Naive thymus-derived CD8-positive, alpha-beta T cell (primary cell): ENCODE measurements at regions not wholly inside any gene's neighbourhood (a gene's known extent, or its start where the extent isn't known, plus 50 kb on each side); places are given as distances from the start of the nearest gene placed in this dataset.
A peak's percentile ranks its signal among the peaks of the same experiment; 100 is the strongest.
"Not testable (repeated sequence)": the region's sequence is repeated elsewhere in the genome, so short reads cannot be mapped to it uniquely, and the experiment has no call there.

ENCODE experiments used
- ATAC-seq, 2 donors: fragments of 150-1000 bp; cut with Tn5 transposase in 1 of 2; sonication (Bioruptor Pico), chemical (Tn5 transposase) in 1 of 2; 1 replicate in 1 of 2; 2 replicates in 1 of 2; pipeline ENCODE4 v1.10.0; 2021; ENCODE audit warnings: mild to moderate bottlenecking in 2 of 2, moderate library complexity in 2 of 2
- POLR2A ChIA-PET: fragments of 350-600 bp; sonication (Branson Sonifier 250); formaldehyde crosslinking; loops from one replicate; lab custom pipeline; 2021; ENCODE audit warnings: antibody characterized with exemption; lab: Charles Lee
- DNase-seq, 10 donors: peaks; one replicate each; pipeline versions ENCODE4 v3.0.0 to v3.0.0-alpha.2; 2020 to 2022
- H3K27ac Mint-ChIP-seq, 10 donors: one replicate each; pipeline ENCODE4 v1.8.0; 2020 to 2022; ENCODE audit warnings: mild to moderate bottlenecking in 10 of 10, mixed read lengths in 10 of 10, moderate library complexity in 4 of 10, inconsistent platforms in 1 of 10
- H3K27me3 Mint-ChIP-seq, 5 donors: one replicate each; pipeline ENCODE4 v1.8.0; 2021 to 2022; ENCODE audit warnings: mixed read lengths in 5 of 5
- H3K36me3 Mint-ChIP-seq, 3 donors: one replicate each; pipeline ENCODE4 v1.8.0; 2020 to 2022; ENCODE audit warnings: mixed read lengths in 3 of 3, mild to moderate bottlenecking in 2 of 3, inconsistent platforms in 1 of 3
- H3K4me1 Mint-ChIP-seq, 4 donors: one replicate each; pipeline ENCODE4 v1.8.0; 2021 to 2022; ENCODE audit warnings: mixed read lengths in 4 of 4
- H3K4me3 Mint-ChIP-seq, 10 donors: one replicate each; pipeline ENCODE4 v1.8.0; 2020 to 2022; ENCODE audit warnings: mild to moderate bottlenecking in 10 of 10, mixed read lengths in 10 of 10, moderate library complexity in 6 of 10, inconsistent platforms in 1 of 10
- H3K9me3 Mint-ChIP-seq, 9 donors: one replicate each; pipeline ENCODE4 v1.8.0; 2020 to 2022; ENCODE audit warnings: mixed read lengths in 9 of 9, mild to moderate bottlenecking in 3 of 9, inconsistent platforms in 1 of 9, moderate library complexity in 1 of 9

DNA sequence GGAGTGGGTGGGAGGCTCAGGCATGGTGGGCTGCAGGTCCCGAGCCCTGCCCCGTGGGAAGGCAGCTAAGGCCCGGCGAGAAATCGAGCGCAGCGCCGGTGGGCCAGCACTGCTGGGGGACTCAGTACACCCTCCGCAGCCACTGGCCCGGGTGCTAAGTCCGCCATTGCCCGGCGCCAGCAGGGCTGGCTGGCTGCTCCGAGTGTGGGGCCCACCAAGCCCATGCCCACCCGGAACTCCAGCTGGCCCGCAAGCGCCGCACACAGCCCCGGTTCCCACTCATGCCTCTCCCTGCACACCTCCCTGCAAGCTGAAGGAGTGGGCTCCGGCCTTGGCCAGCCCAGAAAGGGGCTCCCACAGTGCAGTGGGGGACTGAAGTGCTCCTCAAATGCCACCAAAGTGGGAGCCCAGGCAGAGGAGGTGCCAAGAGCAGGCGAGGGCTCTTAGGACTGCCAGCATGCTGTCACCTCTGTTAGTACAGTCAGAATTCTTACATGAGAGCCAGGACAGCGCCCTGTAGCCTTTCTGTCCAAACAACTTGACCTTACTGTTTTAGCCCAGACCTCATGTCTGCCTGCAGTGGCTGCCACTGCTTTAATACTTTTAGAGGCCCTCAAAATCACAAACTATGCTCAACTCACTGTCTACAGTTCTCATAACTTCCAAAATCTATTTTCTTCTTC lies 1117.9 kb downstream of the STIM2 start:
- H3K4me3 Mint-ChIP-seq, H3K27me3 Mint-ChIP-seq, H3K36me3 Mint-ChIP-seq, POLR2A ChIA-PET, DNase-seq, H3K4me1 Mint-ChIP-seq, ATAC-seq, H3K27ac Mint-ChIP-seq: not testable (repeated sequence)
- peaks cover 4 to 43% (median 13%) of the 10 kb centered on the region in 9 donors for H3K9me3 Mint-ChIP-seq

GRCh38 chr4:27985522-27985921 lies 1124.9 kb downstream of the STIM2 start:
- Mint-ChIP-seq H3K9me3 (peaks cover 0 to 13% (median 2%) of the 10 kb centered on the region in 9 donors), H3K4me3 (no peak overlapping the region), H3K4me1 (no peaks in the 10 kb centered on the region), H3K36me3 (no peaks in the 10 kb centered on the region), H3K27me3 (no peaks in the 10 kb centered on the region), H3K27ac (no peak overlapping the region)
- ATAC-seq, result no peak
- no peak for DNase-seq
- POLR2A ChIA-PET, result no interaction called here

GRCh38 chr4:27986476-27986875 lies 1125.8 kb downstream of the STIM2 start:
- no peak for DNase-seq
- no peaks in the 10 kb centered on the region for H3K36me3 Mint-ChIP-seq

DNA sequence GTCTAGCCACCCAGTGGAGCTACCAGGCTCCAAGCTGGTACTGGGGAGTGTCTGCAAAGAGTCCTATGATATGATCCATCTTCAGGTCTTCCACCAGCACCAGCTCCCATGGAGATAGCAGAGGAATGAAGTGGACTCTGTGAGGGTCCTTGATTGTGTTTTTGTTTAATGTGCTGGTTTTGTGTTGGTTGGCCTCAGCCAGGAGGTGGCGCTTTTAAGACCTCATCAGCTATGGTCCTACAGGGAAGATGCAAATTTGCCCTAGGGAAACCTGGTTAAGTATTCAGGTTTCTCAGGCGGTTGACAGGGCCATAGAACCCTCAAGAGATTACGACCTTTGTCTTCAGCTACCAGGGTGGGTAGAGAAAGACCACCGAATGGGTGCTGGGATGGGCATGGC lies 1141.1 kb downstream of the STIM2 start:
- no peak overlapping the region for H3K4me3 Mint-ChIP-seq
- H3K27me3 Mint-ChIP-seq, result no peaks in the 10 kb centered on the region
- DNase-seq (no peak), ATAC-seq (no peak)
- H3K9me3 Mint-ChIP-seq, result peaks cover 0 to 16% (median 2%) of the 10 kb centered on the region in 9 donors
- H3K36me3 Mint-ChIP-seq, result no peaks in the 10 kb centered on the region
- POLR2A ChIA-PET, result no interaction called here
- no peak overlapping the region for H3K27ac Mint-ChIP-seq
- no peaks in the 10 kb centered on the region for H3K4me1 Mint-ChIP-seq

More at GRCh38 chr4:27986476-27986875, 1125.8 kb downstream of the STIM2 start:
- Mint-ChIP-seq H3K27ac (no peak overlapping the region), H3K4me3 (no peak overlapping the region), H3K4me1 (no peaks in the 10 kb centered on the region), H3K27me3 (no peaks in the 10 kb centered on the region), H3K9me3 (peaks cover 0 to 10% (median 0%) of the 10 kb centered on the region in 9 donors)
- no peak for ATAC-seq
- POLR2A ChIA-PET, result no interaction called here

GRCh38 chr4:28004520-28004919 lies 1143.9 kb downstream of the STIM2 start:
- no peak for DNase-seq
- no peaks in the 10 kb centered on the region for H3K36me3 Mint-ChIP-seq
- no peaks in the 10 kb centered on the region for H3K4me1 Mint-ChIP-seq
- POLR2A ChIA-PET, result no interaction called here
- no peak overlapping the region for H3K27ac Mint-ChIP-seq
- H3K27me3 Mint-ChIP-seq, result no peaks in the 10 kb centered on the region
- ATAC-seq, result no peak
- H3K4me3 Mint-ChIP-seq, result no peak overlapping the region
- peaks cover 0 to 10% (median 0%) of the 10 kb centered on the region in 9 donors for H3K9me3 Mint-ChIP-seq

GRCh38 chr4:28006021-28006420 lies 1145.4 kb downstream of the STIM2 start:
- no peak for ATAC-seq
- POLR2A ChIA-PET, result no interaction called here

GRCh38 chr4:28007693-28008092 lies 1147.1 kb downstream of the STIM2 start:
- no peak overlapping the region for H3K27ac Mint-ChIP-seq
- no peaks in the 10 kb centered on the region for H3K27me3 Mint-ChIP-seq
- no peaks in the 10 kb centered on the region for H3K4me1 Mint-ChIP-seq
- H3K36me3 Mint-ChIP-seq, result no peaks in the 10 kb centered on the region
- no peak overlapping the region for H3K4me3 Mint-ChIP-seq
- H3K9me3 Mint-ChIP-seq, result peaks cover 0 to 4% (median 0%) of the 10 kb centered on the region in 9 donors
- ATAC-seq, result no peak
- POLR2A ChIA-PET, result no interaction called here
- DNase-seq, result no peak

More at GRCh38 chr4:28006021-28006420, 1145.4 kb downstream of the STIM2 start:
- H3K27ac Mint-ChIP-seq, result no peak overlapping the region
- DNase-seq, result no peak
- H3K27me3 Mint-ChIP-seq, result no peaks in the 10 kb centered on the region
- no peaks in the 10 kb centered on the region for H3K36me3 Mint-ChIP-seq
- H3K4me1 Mint-ChIP-seq, result no peaks in the 10 kb centered on the region
- H3K4me3 Mint-ChIP-seq, result no peak overlapping the region
- H3K9me3 Mint-ChIP-seq, result peaks cover 0 to 8% (median 0%) of the 10 kb centered on the region in 9 donors

GRCh38 chr4:28009541-28009940 lies 1148.9 kb downstream of the STIM2 start:
- H3K27me3 Mint-ChIP-seq, result no peaks in the 10 kb centered on the region
- no peak for DNase-seq
- peaks cover 0 to 9% (median 4%) of the 10 kb centered on the region in 9 donors for H3K9me3 Mint-ChIP-seq
- POLR2A ChIA-PET, result no interaction called here
- no peaks in the 10 kb centered on the region for H3K36me3 Mint-ChIP-seq
- ATAC-seq, result no peak
- H3K4me1 Mint-ChIP-seq, result no peaks in the 10 kb centered on the region
- H3K4me3 Mint-ChIP-seq, result no peak overlapping the region
- H3K27ac Mint-ChIP-seq, result no peak overlapping the region

DNA sequence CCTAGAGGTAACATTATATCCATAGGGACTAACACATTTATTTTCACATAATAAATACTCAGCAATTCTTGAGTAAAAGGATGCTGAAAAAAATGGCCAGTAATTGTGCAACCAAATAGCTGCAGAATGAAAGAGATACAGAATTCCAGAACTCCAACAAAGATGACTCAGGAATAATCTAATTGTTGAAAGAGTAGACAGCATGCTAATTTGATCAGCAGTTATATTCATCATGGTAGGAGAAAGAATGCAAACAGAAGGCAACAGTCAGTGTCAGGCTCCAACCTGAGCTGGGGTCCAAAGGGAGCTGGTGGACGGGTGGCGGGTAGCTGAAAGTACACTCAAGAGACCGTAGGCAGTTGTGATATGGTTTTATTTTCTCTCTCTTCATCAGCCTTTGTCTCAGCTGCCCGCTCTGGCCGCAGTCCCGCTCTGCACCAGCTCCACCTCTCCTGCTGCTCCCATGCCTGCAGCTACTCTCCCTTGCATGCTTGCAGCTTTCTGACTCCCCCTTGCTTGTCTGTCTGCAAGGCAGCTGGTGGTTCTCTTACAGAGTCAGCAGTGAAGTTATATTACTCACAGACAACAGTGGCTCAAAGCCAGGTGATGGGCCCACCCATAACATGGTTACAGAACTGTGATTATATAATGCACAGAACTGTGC lies 1150.1 kb downstream of the STIM2 start:
- Mint-ChIP-seq H3K9me3 (peaks cover 0 to 19% (median 4%) of the 10 kb centered on the region in 9 donors), H3K27ac (no peak overlapping the region), H3K4me3 (no peak overlapping the region), H3K4me1 (no peaks in the 10 kb centered on the region), H3K27me3 (no peaks in the 10 kb centered on the region), H3K36me3 (no peaks in the 10 kb centered on the region)
- ATAC-seq (no peak), DNase-seq (no peak)
- POLR2A ChIA-PET, result no interaction called here

DNA sequence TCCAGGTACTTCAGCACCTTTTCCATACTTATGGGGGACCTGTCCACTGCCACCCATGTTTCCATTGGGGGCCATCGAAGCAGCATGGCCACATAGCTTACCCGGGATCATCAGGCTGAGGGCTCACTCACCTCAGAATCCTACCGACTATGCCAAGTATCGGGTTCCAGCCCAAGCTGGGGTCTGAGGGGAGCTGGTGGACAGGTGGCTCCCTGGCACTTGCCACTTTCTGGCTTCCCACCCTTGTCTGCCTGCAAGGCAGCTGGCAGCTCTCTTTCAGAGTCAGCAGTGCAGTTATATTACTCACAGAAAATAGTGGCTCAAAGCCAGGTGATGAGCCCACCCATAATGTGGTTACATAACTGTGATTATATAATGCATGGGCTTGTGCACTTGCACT lies 1153.8 kb downstream of the STIM2 start:
- Mint-ChIP-seq H3K4me1 (no peaks in the 10 kb centered on the region), H3K4me3 (no peak overlapping the region), H3K27ac (no peak overlapping the region), H3K9me3 (peaks cover 2 to 25% (median 11%) of the 10 kb centered on the region in 9 donors), H3K27me3 (no peaks in the 10 kb centered on the region), H3K36me3 (no peaks in the 10 kb centered on the region)
- DNase-seq (peak in 1 of 10 donors; percentile 2), ATAC-seq (no peak)
- POLR2A ChIA-PET, result no interaction called here

DNA sequence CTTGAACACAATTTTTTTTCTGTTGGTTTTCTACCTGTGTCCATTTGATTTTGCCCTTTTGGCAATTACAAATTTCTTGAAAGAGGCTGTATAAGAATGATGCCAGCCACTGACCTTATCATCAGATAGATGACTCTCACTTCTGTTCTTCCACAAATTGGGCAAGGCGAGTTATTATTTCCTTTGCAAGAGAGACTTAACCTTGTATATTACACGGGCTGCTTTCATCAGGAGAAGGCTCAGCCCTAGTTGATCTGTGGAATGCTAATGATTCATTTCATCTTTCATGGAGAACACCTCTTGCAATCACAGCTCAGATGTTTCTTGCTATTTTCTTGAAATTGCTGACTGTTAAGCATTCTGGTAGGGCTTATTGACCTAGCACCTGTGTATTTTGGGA lies 1155.4 kb downstream of the STIM2 start:
- Mint-ChIP-seq H3K27ac (no peak overlapping the region), H3K4me1 (no peaks in the 10 kb centered on the region), H3K27me3 (no peaks in the 10 kb centered on the region), H3K9me3 (peaks cover 5 to 27% (median 15%) of the 10 kb centered on the region in 9 donors), H3K36me3 (no peaks in the 10 kb centered on the region), H3K4me3 (no peak overlapping the region)
- ATAC-seq (no peak), DNase-seq (no peak)
- POLR2A ChIA-PET, result no interaction called here

DNA sequence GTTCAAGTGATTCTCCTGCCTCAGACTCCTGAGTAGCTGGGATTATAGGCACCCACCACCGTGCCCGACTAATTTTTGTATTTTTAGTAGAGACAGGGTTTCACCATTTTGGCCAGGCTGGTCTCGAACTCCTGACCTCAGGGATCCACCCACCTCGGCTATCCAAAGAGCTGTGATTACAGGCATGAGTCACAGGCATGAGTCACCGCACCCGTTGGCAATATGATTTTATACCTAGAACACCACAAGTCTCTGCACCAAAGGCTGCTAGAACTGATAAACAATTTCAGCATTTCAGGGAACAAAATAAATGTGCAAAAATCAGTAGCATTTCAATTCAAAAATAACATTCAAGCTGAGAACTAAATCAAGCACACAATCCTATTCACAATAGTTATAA lies 1177.6 kb downstream of the STIM2 start:
- Mint-ChIP-seq H3K36me3 (peaks cover 0 to 10% (median 0%) of the 10 kb centered on the region in 3 donors), H3K9me3 (peaks cover 7 to 38% (median 16%) of the 10 kb centered on the region in 9 donors)
- POLR2A ChIA-PET, H3K27me3 Mint-ChIP-seq, H3K27ac Mint-ChIP-seq, H3K4me1 Mint-ChIP-seq, ATAC-seq, DNase-seq, H3K4me3 Mint-ChIP-seq: not testable (repeated sequence)

GRCh38 chr4:28062562-28062961 lies 1201.9 kb downstream of the STIM2 start:
- DNase-seq (no peak), ATAC-seq (no peak)
- POLR2A ChIA-PET, result no interaction called here
- Mint-ChIP-seq H3K27me3 (no peaks in the 10 kb centered on the region), H3K9me3 (peaks cover 0 to 11% (median 3%) of the 10 kb centered on the region in 9 donors), H3K4me3 (no peak overlapping the region), H3K27ac (no peak overlapping the region), H3K4me1 (no peaks in the 10 kb centered on the region), H3K36me3 (no peaks in the 10 kb centered on the region)
